ENCODE measurements at regions not wholly inside any gene's neighbourhood (a gene's known extent, or its start where the extent isn't known, plus 50 kb on each side); places are given as distances from the start of the nearest gene placed in this dataset.

GRCh38 chr6:93677264-93677965 is 258.1 kb upstream of the EPHA7 start:
- Histone ChIP-seq H3K36me3 (replicated peaks; ENCODE audit: insufficient read depth, low read length) (no peaks in the 10 kb centered on the region), H3K4me2 (ENCODE audit: low read depth, low read length) (no peak overlapping the region), H3K4me3 (ENCODE audit: low read length) (no peak overlapping the region), H3F3A (ENCODE audit: insufficient read depth, low read length) (no peaks in the 10 kb centered on the region), H3K4me1 (ENCODE audit: low read length) (no peaks in the 10 kb centered on the region), H3K27ac (ENCODE audit: low read length) (no peak overlapping the region), H3K79me2 (ENCODE audit: low read length) (no peaks in the 10 kb centered on the region), H3K9me3 (replicated peaks; ENCODE audit: insufficient read depth, low read length) (no peaks in the 10 kb centered on the region), H4K20me1 (ENCODE audit: insufficient read depth, low read length) (no peaks in the 10 kb centered on the region), H3K27me3 (replicated peaks; ENCODE audit: insufficient read depth, low read length) (no peaks in the 10 kb centered on the region), H2AFZ (ENCODE audit: low read length) (no peak overlapping the region), H3K9me2 (replicated peaks; ENCODE audit: insufficient read depth, low read length) (no peaks in the 10 kb centered on the region), H3K9ac (ENCODE audit: low read length) (no peak overlapping the region)
- TF ChIP-seq EZH2phosphoT487 (IDR thresholded peaks at IDR 0.05; ENCODE audit: low read length): no peak
- TF ChIP-seq CTCF (IDR thresholded peaks at IDR 0.05; ENCODE audit: low read length): no peak
- no peak for TF ChIP-seq EZH2 (optimal IDR thresholded peaks at IDR 0.05; ENCODE audit: low read depth, low read length)
- no peak for DNase-seq

- H3K4me2 ChIP-seq (ENCODE audit: low read depth, low read length): no peak overlapping the region
- no peak overlapping the region for H3K4me3 ChIP-seq (ENCODE audit: low read length)
- H3K9me2 ChIP-seq (replicated peaks; ENCODE audit: insufficient read depth, low read length): no peaks in the 10 kb centered on the region
- no peaks in the 10 kb centered on the region for H4K20me1 ChIP-seq (ENCODE audit: insufficient read depth, low read length)
- no peaks in the 10 kb centered on the region for H3K36me3 ChIP-seq (replicated peaks; ENCODE audit: insufficient read depth, low read length)
- H3F3A ChIP-seq (ENCODE audit: insufficient read depth, low read length): no peaks in the 10 kb centered on the region
- no peaks in the 10 kb centered on the region for H3K9me3 ChIP-seq (replicated peaks; ENCODE audit: insufficient read depth, low read length)
- H2AFZ ChIP-seq (ENCODE audit: low read length): no peak overlapping the region
- no peak for DNase-seq
- H3K9ac ChIP-seq (ENCODE audit: low read length): no peak overlapping the region
- no peak for TF ChIP-seq CTCF (IDR thresholded peaks at IDR 0.05; ENCODE audit: low read length)
- TF ChIP-seq EZH2 (optimal IDR thresholded peaks at IDR 0.05; ENCODE audit: low read depth, low read length): no peak
- TF ChIP-seq EZH2phosphoT487 (IDR thresholded peaks at IDR 0.05; ENCODE audit: low read length): no peak
- H3K79me2 ChIP-seq (ENCODE audit: low read length): no peaks in the 10 kb centered on the region
- no peaks in the 10 kb centered on the region for H3K4me1 ChIP-seq (ENCODE audit: low read length)
- no peaks in the 10 kb centered on the region for H3K27me3 ChIP-seq (replicated peaks; ENCODE audit: insufficient read depth, low read length)
- H3K27ac ChIP-seq (ENCODE audit: low read length): no peak overlapping the region
These were observed 257.2 kb upstream of the EPHA7 start for GRCh38 chr6:93676581-93676980.

GRCh38 chr6:93675856-93676417 is 256.6 kb upstream of the EPHA7 start:
- Histone ChIP-seq H2AFZ (ENCODE audit: low read length) (no peak overlapping the region), H3K9me2 (replicated peaks; ENCODE audit: insufficient read depth, low read length) (no peaks in the 10 kb centered on the region), H3K9ac (ENCODE audit: low read length) (no peak overlapping the region), H4K20me1 (ENCODE audit: insufficient read depth, low read length) (no peaks in the 10 kb centered on the region), H3K79me2 (ENCODE audit: low read length) (no peaks in the 10 kb centered on the region), H3K27me3 (replicated peaks; ENCODE audit: insufficient read depth, low read length) (no peaks in the 10 kb centered on the region), H3F3A (ENCODE audit: insufficient read depth, low read length) (no peaks in the 10 kb centered on the region), H3K36me3 (replicated peaks; ENCODE audit: insufficient read depth, low read length) (no peaks in the 10 kb centered on the region), H3K4me1 (ENCODE audit: low read length) (no peaks in the 10 kb centered on the region), H3K4me2 (ENCODE audit: low read depth, low read length) (no peak overlapping the region), H3K27ac (ENCODE audit: low read length) (no peak overlapping the region), H3K4me3 (ENCODE audit: low read length) (no peak overlapping the region), H3K9me3 (replicated peaks; ENCODE audit: insufficient read depth, low read length) (no peaks in the 10 kb centered on the region)
- TF ChIP-seq CTCF (IDR thresholded peaks at IDR 0.05; ENCODE audit: low read length) (no peak), EZH2phosphoT487 (IDR thresholded peaks at IDR 0.05; ENCODE audit: low read length) (no peak), EZH2 (optimal IDR thresholded peaks at IDR 0.05; ENCODE audit: low read depth, low read length) (no peak)
- DNase-seq: no peak

Data from MM.1S (cell line).